Peyer's patch (tissue), 4 donors: ENCODE measurements at regions not wholly inside any gene's neighbourhood (a gene's known extent, or its start where the extent isn't known, plus 50 kb on each side); places are given as distances from the start of the nearest gene placed in this dataset.

ENCODE experiments used
- CTCF ChIP-seq, 6 experiments: fragments of 450-650 bp in 4 of 6; fragments of 200-600 bp in 2 of 6; sonication (generic) in 1 of 6; IDR thresholded peaks; one replicate each; pipeline ENCODE4 v1.5.1; 2017 to 2019; ENCODE audit warnings: antibody characterized with exemption in 6 of 6, mild to moderate bottlenecking in 3 of 6, moderate library complexity in 1 of 6
- POLR2A ChIP-seq, 2 donors: fragments of 450-650 bp; IDR thresholded peaks; one replicate each; pipeline ENCODE4 v1.5.1; 2017; ENCODE audit warnings: antibody characterized with exemption in 2 of 2, mild to moderate bottlenecking in 2 of 2, moderate library complexity in 2 of 2

- TF ChIP-seq CTCF (IDR thresholded peaks at IDR 0.05) (no peak), POLR2A (IDR thresholded peaks at IDR 0.05) (no peak)
Measured at GRCh38 chr17:77405867-77406732, 265.3 kb downstream of the SEC14L1 start.
